SK-N-SH treated with all-trans-retinoic acid at 6 μM for 48 hours (cell line): ENCODE measurements at regions not wholly inside any gene's neighbourhood (a gene's known extent, or its start where the extent isn't known, plus 50 kb on each side); places are given as distances from the start of the nearest gene placed in this dataset.

Source experiments
- CSRNP3 ChIP-seq: fragments of 250-450 bp; sonication (Bioruptor Pico); IDR thresholded peaks from 2 replicates; pipeline ENCODE4 v1.5.1; 2021; ENCODE audit warnings: mild to moderate bottlenecking, moderate library complexity
- OSR1 ChIP-seq: fragments of 250-450 bp; sonication (Bioruptor Pico); IDR thresholded peaks from 2 replicates; pipeline ENCODE4 v1.8.0; 2022; ENCODE audit warnings: moderate library complexity, mild to moderate bottlenecking, inconsistent platforms
- PATZ1 ChIP-seq: fragments of 250-450 bp; sonication (Bioruptor Pico); IDR thresholded peaks from 2 replicates; pipeline ENCODE4 v1.8.0; 2020; ENCODE audit warnings: mild to moderate bottlenecking, moderate library complexity, borderline replicate concordance
- PPARA ChIP-seq: fragments of 250-450 bp; sonication (Bioruptor Pico); IDR thresholded peaks from 2 replicates; pipeline ENCODE4 v1.5.0; 2020; ENCODE audit warnings: mild to moderate bottlenecking, borderline replicate concordance
- RARB ChIP-seq: fragments of 250-450 bp; sonication (Bioruptor Pico); IDR thresholded peaks from 2 replicates; pipeline ENCODE4 v1.8.0; 2021; ENCODE audit warnings: mild to moderate bottlenecking, moderate library complexity
- TCF4 ChIP-seq: fragments of 250-450 bp; sonication (Bioruptor Pico); IDR thresholded peaks from 2 replicates; pipeline ENCODE4 v1.8.0; 2021; ENCODE audit warnings: mild to moderate bottlenecking, moderate library complexity, borderline replicate concordance
- TSHZ2 ChIP-seq: fragments of 250-450 bp; sonication (Bioruptor Pico); IDR thresholded peaks from 2 replicates; pipeline ENCODE4 v1.5.0; 2020; ENCODE audit warnings: mild to moderate bottlenecking, moderate library complexity
- ZC3H10 ChIP-seq: fragments of 250-450 bp; sonication (Bioruptor Pico); IDR thresholded peaks from 2 replicates; pipeline ENCODE4 v1.5.1; 2021; ENCODE audit warnings: mild to moderate bottlenecking, moderate library complexity
- ZFP30 ChIP-seq: fragments of 450-650 bp; formaldehyde crosslinking; IDR thresholded peaks from 2 replicates; pipeline ENCODE4 v1.5.0; 2022; ENCODE audit warnings: mild to moderate bottlenecking, moderate library complexity
- ZNF565 ChIP-seq: fragments of 450-650 bp; formaldehyde crosslinking; conservative IDR thresholded peaks from 2 replicates; pipeline ENCODE4 v1.5.0; 2020; ENCODE audit warnings: low read depth, mild to moderate bottlenecking, moderate library complexity
- ZNF70 ChIP-seq: fragments of 450-650 bp; formaldehyde crosslinking; IDR thresholded peaks from 2 replicates; pipeline ENCODE4 v1.5.0; 2020; ENCODE audit warnings: mild to moderate bottlenecking, moderate library complexity
- ZNF8 ChIP-seq: fragments of 450-650 bp; formaldehyde crosslinking; IDR thresholded peaks from 2 replicates; pipeline ENCODE4 v1.5.0; 2020; ENCODE audit warnings: mild to moderate bottlenecking, moderate library complexity

- TF ChIP-seq PATZ1: no peak
- no peak for TF ChIP-seq CSRNP3 (CRISPR knock-in tag)
- no peak for TF ChIP-seq ZFP30
- no peak for TF ChIP-seq OSR1
- TF ChIP-seq ZC3H10: no peak
- no peak for TF ChIP-seq ZNF8 (CRISPR knock-in tag)
- TF ChIP-seq PPARA (CRISPR knock-in tag): no peak
- TF ChIP-seq ZNF565 (CRISPR knock-in tag): no peak
- TF ChIP-seq RARB (CRISPR knock-in tag): no peak
- no peak for TF ChIP-seq TCF4 (CRISPR knock-in tag)
- TF ChIP-seq ZNF70: no peak
- TF ChIP-seq TSHZ2 (CRISPR knock-in tag): no peak
Observed at GRCh38 chrX:42392846-42393245, 385.1 kb downstream of the PPP1R2C start.
